DMS153 (cell line): ENCODE measurements at regions not wholly inside any gene's neighbourhood (a gene's known extent, or its start where the extent isn't known, plus 50 kb on each side); places are given as distances from the start of the nearest gene placed in this dataset.
"Not testable (repeated sequence)": the region's sequence is repeated elsewhere in the genome, so short reads cannot be mapped to it uniquely, and the experiment has no call there.

Source experiments
- DNase-seq: peaks from one replicate; lab custom pipeline; 2025; lab: John Stamatoyannopoulos, UW

GRCh38 chr4:20050768-20051167 lies 200.9 kb upstream of the SLIT2 start:
- no peak for DNase-seq

- no peak for DNase-seq
Measured at GRCh38 chr4:20049889-20050288, 201.8 kb upstream of the SLIT2 start.

GRCh38 chr4:20046931-20047677 lies 204.6 kb upstream of the SLIT2 start:
- no peak for DNase-seq

GRCh38 chr4:20046179-20046578 lies 205.5 kb upstream of the SLIT2 start:
- DNase-seq: no peak

- no peak for DNase-seq
Measured at GRCh38 chr4:20044966-20045365, 206.7 kb upstream of the SLIT2 start.

- no peak for DNase-seq
Measured at GRCh38 chr4:20044502-20044911, 207.2 kb upstream of the SLIT2 start.

- DNase-seq: no peak
Measured at GRCh38 chr4:20043991-20044390, 207.7 kb upstream of the SLIT2 start.

GRCh38 chr4:20042769-20043168 lies 208.9 kb upstream of the SLIT2 start:
- no peak for DNase-seq

- DNase-seq: no peak
Measured at GRCh38 chr4:20041839-20042407, 209.8 kb upstream of the SLIT2 start.

- DNase-seq: no peak
Measured at GRCh38 chr4:20037745-20038144, 214.0 kb upstream of the SLIT2 start.

- DNase-seq: no peak
Measured at GRCh38 chr4:20030108-20030507, 221.6 kb upstream of the SLIT2 start.

- no peak for DNase-seq
Measured at GRCh38 chr4:20028645-20029044, 223.1 kb upstream of the SLIT2 start.

- DNase-seq: no peak
Measured at GRCh38 chr4:20026456-20026855, 225.2 kb upstream of the SLIT2 start.

- DNase-seq: no peak
Measured at GRCh38 chr4:20022471-20022870, 229.2 kb upstream of the SLIT2 start.

GRCh38 chr4:20020056-20020455 lies 231.6 kb upstream of the SLIT2 start:
- no peak for DNase-seq

- no peak for DNase-seq
Measured at GRCh38 chr4:20019310-20020015, 232.2 kb upstream of the SLIT2 start.

GRCh38 chr4:20017777-20018115 lies 234.0 kb upstream of the SLIT2 start:
- no peak for DNase-seq

GRCh38 chr4:20017070-20017776 lies 234.5 kb upstream of the SLIT2 start:
- no peak for DNase-seq

GRCh38 chr4:20015636-20016224 lies 236.0 kb upstream of the SLIT2 start:
- DNase-seq: no peak

GRCh38 chr4:20003836-20004558 lies 247.7 kb upstream of the SLIT2 start:
- DNase-seq: not testable (repeated sequence)

GRCh38 chr4:19999775-20000414 lies 251.8 kb upstream of the SLIT2 start:
- no peak for DNase-seq
